SK-N-SH treated with all-trans-retinoic acid at 6 μM for 48 hours (cell line): ENCODE measurements at regions not wholly inside any gene's neighbourhood (a gene's known extent, or its start where the extent isn't known, plus 50 kb on each side); places are given as distances from the start of the nearest gene placed in this dataset.

ENCODE experiments used
- CREB5 ChIP-seq: fragments of 250-450 bp; sonication (Bioruptor Pico); IDR thresholded peaks from 2 replicates; pipeline ENCODE4 v1.5.1; 2020; ENCODE audit warnings: low read depth, mild to moderate bottlenecking, moderate library complexity
- CSDC2 ChIP-seq: fragments of 250-450 bp; sonication (Bioruptor Pico); IDR thresholded peaks from 2 replicates; pipeline ENCODE4 v1.5.0; 2020; ENCODE audit warnings: mild to moderate bottlenecking, moderate library complexity
- ESRRG ChIP-seq: fragments of 250-450 bp; sonication (Bioruptor Pico); IDR thresholded peaks from 2 replicates; pipeline ENCODE4 v1.6.1; 2021; ENCODE audit warnings: mild to moderate bottlenecking
- GLIS3 ChIP-seq: fragments of 250-450 bp; sonication (Bioruptor Pico); IDR thresholded peaks from 2 replicates; pipeline ENCODE4 v1.5.0; 2020; ENCODE audit warnings: mild to moderate bottlenecking, moderate library complexity
- PATZ1 ChIP-seq: fragments of 250-450 bp; sonication (Bioruptor Pico); IDR thresholded peaks from 2 replicates; pipeline ENCODE4 v1.8.0; 2020; ENCODE audit warnings: mild to moderate bottlenecking, moderate library complexity, borderline replicate concordance
- PPARA ChIP-seq: fragments of 250-450 bp; sonication (Bioruptor Pico); IDR thresholded peaks from 2 replicates; pipeline ENCODE4 v1.5.0; 2020; ENCODE audit warnings: mild to moderate bottlenecking, borderline replicate concordance
- RARB ChIP-seq: fragments of 250-450 bp; sonication (Bioruptor Pico); IDR thresholded peaks from 2 replicates; pipeline ENCODE4 v1.8.0; 2021; ENCODE audit warnings: mild to moderate bottlenecking, moderate library complexity
- SNAI2 ChIP-seq: fragments of 250-450 bp; sonication (Bioruptor Pico); IDR thresholded peaks from 2 replicates; pipeline ENCODE4 v1.5.0; 2020; ENCODE audit warnings: mild to moderate bottlenecking, moderate library complexity
- TCF4 ChIP-seq: fragments of 250-450 bp; sonication (Bioruptor Pico); IDR thresholded peaks from 2 replicates; pipeline ENCODE4 v1.8.0; 2021; ENCODE audit warnings: mild to moderate bottlenecking, moderate library complexity, borderline replicate concordance
- TSHZ2 ChIP-seq: fragments of 250-450 bp; sonication (Bioruptor Pico); IDR thresholded peaks from 2 replicates; pipeline ENCODE4 v1.5.0; 2020; ENCODE audit warnings: mild to moderate bottlenecking, moderate library complexity
- ZFP3 ChIP-seq: fragments of 250-450 bp; sonication (Bioruptor Pico); IDR thresholded peaks from 2 replicates; pipeline ENCODE4 v1.5.0; 2020; ENCODE audit warnings: mild to moderate bottlenecking, moderate library complexity
- ZFP30 ChIP-seq: fragments of 450-650 bp; formaldehyde crosslinking; IDR thresholded peaks from 2 replicates; pipeline ENCODE4 v1.5.0; 2022; ENCODE audit warnings: mild to moderate bottlenecking, moderate library complexity
- TF ChIP-seq, protein P1 (sequence below): fragments of 250-450 bp; sonication (Bioruptor Pico); IDR thresholded peaks from 2 replicates; pipeline ENCODE4 v1.5.1; 2021; ENCODE audit warnings: mild to moderate bottlenecking, moderate library complexity

DNA sequence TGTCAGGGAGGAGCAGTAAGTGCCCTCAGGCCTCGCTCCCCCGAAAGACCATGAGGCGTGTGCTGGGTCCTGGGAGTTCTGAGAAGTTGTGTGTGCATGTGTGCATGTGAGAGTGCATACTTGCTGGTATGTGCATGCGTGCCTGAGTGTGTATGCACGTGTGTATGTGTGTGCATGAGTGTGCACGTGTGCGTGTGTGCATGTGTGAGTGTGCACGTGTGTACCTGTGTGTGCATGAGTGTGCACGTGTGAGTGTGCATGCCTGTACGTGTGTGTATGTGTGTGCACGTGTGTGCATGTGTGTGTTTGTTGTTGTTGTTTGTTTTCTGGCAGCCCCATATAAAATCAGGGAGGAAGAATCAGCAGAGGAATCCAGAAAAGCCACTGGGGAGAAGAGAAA, 426.7 kb downstream of the IRX2 start:
- TF ChIP-seq PPARA (no peak), CSDC2 (CRISPR knock-in tag) (no peak), GLIS3 (no peak), SNAI2 (no peak), CREB5 (CRISPR knock-in tag) (no peak), ZFP3 (CRISPR knock-in tag) (no peak), PATZ1 (CRISPR knock-in tag) (no peak), ESRRG (no peak), ZFP30 (no peak), TCF4 (CRISPR knock-in tag) (no peak), RARB (CRISPR knock-in tag) (no peak), TSHZ2 (CRISPR knock-in tag) (no peak)
- TF ChIP-seq, protein P1, sequence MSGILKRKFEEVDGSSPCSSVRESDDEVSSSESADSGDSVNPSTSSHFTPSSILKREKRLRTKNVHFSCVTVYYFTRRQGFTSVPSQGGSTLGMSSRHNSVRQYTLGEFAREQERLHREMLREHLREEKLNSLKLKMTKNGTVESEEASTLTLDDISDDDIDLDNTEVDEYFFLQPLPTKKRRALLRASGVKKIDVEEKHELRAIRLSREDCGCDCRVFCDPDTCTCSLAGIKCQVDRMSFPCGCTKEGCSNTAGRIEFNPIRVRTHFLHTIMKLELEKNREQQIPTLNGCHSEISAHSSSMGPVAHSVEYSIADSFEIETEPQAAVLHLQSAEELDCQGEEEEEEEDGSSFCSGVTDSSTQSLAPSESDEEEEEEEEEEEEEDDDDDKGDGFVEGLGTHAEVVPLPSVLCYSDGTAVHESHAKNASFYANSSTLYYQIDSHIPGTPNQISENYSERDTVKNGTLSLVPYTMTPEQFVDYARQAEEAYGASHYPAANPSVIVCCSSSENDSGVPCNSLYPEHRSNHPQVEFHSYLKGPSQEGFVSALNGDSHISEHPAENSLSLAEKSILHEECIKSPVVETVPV (CRISPR knock-in tag): no peak
